ENCODE measurements at regions not wholly inside any gene's neighbourhood (a gene's known extent, or its start where the extent isn't known, plus 50 kb on each side); places are given as distances from the start of the nearest gene placed in this dataset.

GRCh38 chr2:153287109-153287801 lies 191.3 kb downstream of the RPRM start:
- TF ChIP-seq CTCF (IDR thresholded peaks at IDR 0.05; ENCODE audit: low read length) (peak; percentile 26), EZH2 (optimal IDR thresholded peaks at IDR 0.05; ENCODE audit: low read depth, low read length) (no peak), EZH2phosphoT487 (IDR thresholded peaks at IDR 0.05; ENCODE audit: low read length) (no peak)

Measured in MM.1S (cell line).